Calu3 (cell line): ENCODE measurements at regions not wholly inside any gene's neighbourhood (a gene's known extent, or its start where the extent isn't known, plus 50 kb on each side); places are given as distances from the start of the nearest gene placed in this dataset.

Experiments
- BruUV-seq: library from RNA; stranded (reverse); fragments of 400-500 nt; replicated peaks from 2 replicates; lab custom pipeline; 2021; lab: Mats Ljungman, UMichigan
- CTCF ChIA-PET: fragments of 300-600 bp; sonication (Branson Sonifier 250); formaldehyde crosslinking; loops from one replicate; lab custom pipeline; 2022; ENCODE audit warnings: antibody characterized with exemption; lab: Charles Lee
- DNase-seq: peaks from one replicate; pipeline ENCODE4 v3.0.0; 2022
- H3K27ac Mint-ChIP-seq: one replicate; pipeline ENCODE4 v1.8.0; 2022; ENCODE audit warnings: mixed read lengths; ENCODE audit not compliant: unreplicated experiment
- H3K27me3 Mint-ChIP-seq: one replicate; pipeline ENCODE4 v1.8.0; 2022; ENCODE audit warnings: mixed read lengths; ENCODE audit not compliant: unreplicated experiment
- H3K36me3 Mint-ChIP-seq: one replicate; pipeline ENCODE4 v1.8.0; 2022; ENCODE audit warnings: mild to moderate bottlenecking, moderate library complexity, mixed read lengths; ENCODE audit not compliant: insufficient read depth, unreplicated experiment
- H3K4me1 Mint-ChIP-seq: one replicate; pipeline ENCODE4 v1.8.0; 2022; ENCODE audit warnings: mild to moderate bottlenecking, low read depth, mixed read lengths; ENCODE audit not compliant: unreplicated experiment
- H3K4me3 Mint-ChIP-seq: one replicate; pipeline ENCODE4 v1.8.0; 2022; ENCODE audit warnings: mild to moderate bottlenecking, low read depth, moderate library complexity, mixed read lengths; ENCODE audit not compliant: unreplicated experiment
- H3K9me3 Mint-ChIP-seq: one replicate; pipeline ENCODE4 v1.8.0; 2022; ENCODE audit warnings: low read depth, mixed read lengths; ENCODE audit not compliant: unreplicated experiment
- intact Hi-C: fragments of 100-400 bp; cut with micrococcal nuclease; formaldehyde crosslinking; loops from one replicate; pipeline ENCODE4 v1.10.0; 2022; ENCODE audit not compliant: unreplicated experiment
- TF ChIP-seq, protein P1 (sequence below): fragments of 200-600 bp; IDR thresholded peaks from one replicate; pipeline ENCODE4 v1.8.0; 2022; ENCODE audit warnings: antibody characterized with exemption; ENCODE audit not compliant: unreplicated experiment

DNA sequence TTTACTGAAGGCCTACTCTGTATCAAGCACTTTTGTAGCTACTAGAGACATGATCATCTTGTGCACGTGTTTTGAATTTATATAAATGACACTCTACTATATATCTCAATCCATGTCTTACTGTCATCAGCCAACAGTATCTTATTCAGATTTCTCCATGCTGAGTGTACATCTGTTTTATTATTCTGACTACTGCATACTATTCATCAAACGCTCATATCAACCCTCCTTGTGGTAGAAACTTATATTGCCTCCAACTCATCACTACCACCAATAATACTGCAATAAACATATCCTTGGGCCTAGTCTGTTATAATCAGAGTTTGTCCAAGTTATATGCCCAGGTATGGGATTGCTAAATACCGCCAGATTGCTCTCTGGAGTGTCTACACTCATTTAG, 81.6 kb upstream of the IRF2BP2 start:
- TF ChIP-seq, protein P1, sequence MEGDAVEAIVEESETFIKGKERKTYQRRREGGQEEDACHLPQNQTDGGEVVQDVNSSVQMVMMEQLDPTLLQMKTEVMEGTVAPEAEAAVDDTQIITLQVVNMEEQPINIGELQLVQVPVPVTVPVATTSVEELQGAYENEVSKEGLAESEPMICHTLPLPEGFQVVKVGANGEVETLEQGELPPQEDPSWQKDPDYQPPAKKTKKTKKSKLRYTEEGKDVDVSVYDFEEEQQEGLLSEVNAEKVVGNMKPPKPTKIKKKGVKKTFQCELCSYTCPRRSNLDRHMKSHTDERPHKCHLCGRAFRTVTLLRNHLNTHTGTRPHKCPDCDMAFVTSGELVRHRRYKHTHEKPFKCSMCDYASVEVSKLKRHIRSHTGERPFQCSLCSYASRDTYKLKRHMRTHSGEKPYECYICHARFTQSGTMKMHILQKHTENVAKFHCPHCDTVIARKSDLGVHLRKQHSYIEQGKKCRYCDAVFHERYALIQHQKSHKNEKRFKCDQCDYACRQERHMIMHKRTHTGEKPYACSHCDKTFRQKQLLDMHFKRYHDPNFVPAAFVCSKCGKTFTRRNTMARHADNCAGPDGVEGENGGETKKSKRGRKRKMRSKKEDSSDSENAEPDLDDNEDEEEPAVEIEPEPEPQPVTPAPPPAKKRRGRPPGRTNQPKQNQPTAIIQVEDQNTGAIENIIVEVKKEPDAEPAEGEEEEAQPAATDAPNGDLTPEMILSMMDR = no peak
- CTCF ChIA-PET = no interaction called here
- H3K4me3 Mint-ChIP-seq = no peak overlapping the region
- H3K36me3 Mint-ChIP-seq = no peaks in the 10 kb centered on the region
- H3K4me1 Mint-ChIP-seq = no peaks in the 10 kb centered on the region
- H3K9me3 Mint-ChIP-seq = no peaks in the 10 kb centered on the region
- no peaks in the 10 kb centered on the region for H3K27me3 Mint-ChIP-seq
- intact Hi-C loops = no loop called here
- no peak overlapping the region for H3K27ac Mint-ChIP-seq
- no TSS peak for BruUV-seq
- DNase-seq = no peak

GRCh38 chr1:234690872-234691271, 80.9 kb upstream of the IRF2BP2 start:
- no peak for DNase-seq
- BruUV-seq = no TSS peak
- Mint-ChIP-seq H3K4me3 (no peak overlapping the region), H3K27me3 (no peaks in the 10 kb centered on the region), H3K9me3 (no peaks in the 10 kb centered on the region), H3K4me1 (no peaks in the 10 kb centered on the region), H3K27ac (no peak overlapping the region), H3K36me3 (no peaks in the 10 kb centered on the region)
- intact Hi-C loops = no loop called here
- TF ChIP-seq, protein P1 = no peak
- CTCF ChIA-PET = no interaction called here

GRCh38 chr1:234689236-234689635, 79.3 kb upstream of the IRF2BP2 start:
- TF ChIP-seq, protein P1 = no peak
- Mint-ChIP-seq H3K9me3 (no peaks in the 10 kb centered on the region), H3K27ac (no peak overlapping the region), H3K27me3 (no peaks in the 10 kb centered on the region), H3K4me1 (no peaks in the 10 kb centered on the region), H3K4me3 (no peak overlapping the region), H3K36me3 (no peaks in the 10 kb centered on the region)
- CTCF ChIA-PET = no interaction called here
- intact Hi-C loops = no loop called here
- DNase-seq = no peak
- BruUV-seq = no TSS peak

- TF ChIP-seq, protein P1 = no peak
- H3K27me3 Mint-ChIP-seq = no peaks in the 10 kb centered on the region
- no peak overlapping the region for H3K4me3 Mint-ChIP-seq
- H3K27ac Mint-ChIP-seq = no peak overlapping the region
- no TSS peak for BruUV-seq
- DNase-seq = no peak
- CTCF ChIA-PET = no interaction called here
- intact Hi-C loops = no loop called here
- H3K36me3 Mint-ChIP-seq = no peaks in the 10 kb centered on the region
- H3K4me1 Mint-ChIP-seq = no peaks in the 10 kb centered on the region
- no peaks in the 10 kb centered on the region for H3K9me3 Mint-ChIP-seq
These were observed 77.0 kb upstream of the IRF2BP2 start for GRCh38 chr1:234687011-234687410.
